Stimulated activated CD4-positive, alpha-beta T cell treated with anti-CD3 and anti-CD28 coated beads, Interleukin-1b, Interleukin-23, amount 100 ng/mL, for 1 hour (primary cell): ENCODE measurements at regions not wholly inside any gene's neighbourhood (a gene's known extent, or its start where the extent isn't known, plus 50 kb on each side); places are given as distances from the start of the nearest gene placed in this dataset.
"Not testable (repeated sequence)": the region's sequence is repeated elsewhere in the genome, so short reads cannot be mapped to it uniquely, and the experiment has no call there.

ENCODE experiments used
- DNase-seq, 2 donors: peaks; one replicate each; pipeline ENCODE4 v3.0.0-alpha.2; 2020; ENCODE audit warnings: low read depth in 2 of 2

DNA sequence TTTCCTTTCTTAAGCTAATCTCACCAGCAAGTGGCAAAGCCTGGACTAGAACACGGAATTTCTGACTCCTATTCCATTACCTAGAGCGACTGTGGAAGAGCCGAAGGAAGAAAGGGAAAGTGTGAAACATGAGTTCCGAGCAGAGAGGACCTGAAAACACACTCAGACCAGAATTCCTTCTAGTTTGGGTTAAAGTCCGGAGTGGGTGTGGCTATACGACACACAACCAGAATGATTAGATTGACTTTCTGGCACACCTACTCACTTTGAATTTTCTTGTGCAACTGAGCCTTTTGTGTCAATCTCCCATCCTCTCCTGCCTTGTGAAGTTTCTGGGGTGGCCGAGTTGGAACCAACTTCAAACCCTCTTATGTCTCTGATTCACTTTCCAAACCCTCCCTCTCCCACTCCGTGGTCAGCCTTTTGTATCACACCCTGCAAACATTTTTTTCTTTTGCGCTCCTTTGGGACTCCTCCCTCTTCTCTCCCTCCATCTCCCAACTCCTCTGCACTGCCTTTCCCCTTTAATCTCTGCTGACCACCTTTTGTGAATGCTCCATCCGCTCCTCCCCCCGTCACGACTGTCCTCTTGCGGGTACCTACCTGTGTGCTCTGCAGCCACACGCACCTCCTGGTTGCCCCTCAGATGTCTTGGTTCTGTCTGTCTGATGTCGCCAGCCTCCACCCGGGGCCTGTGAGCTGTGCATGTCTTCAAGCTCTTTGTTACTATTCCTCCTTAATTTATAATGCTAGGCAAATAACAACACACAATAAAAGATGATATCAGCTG, 86.3 kb upstream of the BLID start:
- DNase-seq: no peak

DNA sequence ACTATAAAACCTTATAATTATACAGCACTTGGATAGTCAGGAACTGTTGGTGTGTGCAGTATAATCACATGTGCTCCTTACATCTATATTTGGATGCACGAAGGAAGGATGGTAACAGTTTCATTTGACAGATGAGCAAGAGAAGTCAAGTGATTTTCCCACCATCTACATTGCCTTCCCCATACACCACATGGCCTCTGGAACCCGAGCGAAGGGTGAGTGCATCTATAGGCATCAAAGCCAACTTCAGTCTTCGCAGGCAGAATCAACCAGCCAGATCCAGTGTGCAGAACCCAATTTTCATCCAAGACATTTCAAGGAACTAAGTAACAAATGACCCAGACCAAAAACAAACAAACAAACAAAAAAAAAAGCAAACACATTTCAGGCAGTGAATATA, 85.1 kb upstream of the BLID start:
- DNase-seq: no peak

DNA sequence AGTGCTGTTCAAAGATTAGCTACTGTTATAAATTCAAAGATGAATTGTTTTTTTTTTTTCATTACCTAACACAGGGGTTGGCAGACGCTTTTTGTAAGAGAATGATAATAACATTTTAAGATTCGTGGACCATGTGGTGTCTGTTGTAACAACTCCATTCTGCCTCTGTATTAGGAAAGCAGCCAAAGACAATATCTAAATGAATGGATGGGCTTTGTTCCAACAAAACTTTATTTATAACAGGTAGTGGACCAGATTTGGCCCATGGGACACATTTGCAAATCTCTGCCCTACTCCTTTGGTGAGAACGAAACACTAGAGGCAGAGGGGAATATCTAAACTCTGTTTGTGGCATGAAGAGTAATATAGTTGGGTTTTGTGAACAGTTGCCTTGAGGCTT, 83.6 kb upstream of the BLID start:
- no peak for DNase-seq

DNA sequence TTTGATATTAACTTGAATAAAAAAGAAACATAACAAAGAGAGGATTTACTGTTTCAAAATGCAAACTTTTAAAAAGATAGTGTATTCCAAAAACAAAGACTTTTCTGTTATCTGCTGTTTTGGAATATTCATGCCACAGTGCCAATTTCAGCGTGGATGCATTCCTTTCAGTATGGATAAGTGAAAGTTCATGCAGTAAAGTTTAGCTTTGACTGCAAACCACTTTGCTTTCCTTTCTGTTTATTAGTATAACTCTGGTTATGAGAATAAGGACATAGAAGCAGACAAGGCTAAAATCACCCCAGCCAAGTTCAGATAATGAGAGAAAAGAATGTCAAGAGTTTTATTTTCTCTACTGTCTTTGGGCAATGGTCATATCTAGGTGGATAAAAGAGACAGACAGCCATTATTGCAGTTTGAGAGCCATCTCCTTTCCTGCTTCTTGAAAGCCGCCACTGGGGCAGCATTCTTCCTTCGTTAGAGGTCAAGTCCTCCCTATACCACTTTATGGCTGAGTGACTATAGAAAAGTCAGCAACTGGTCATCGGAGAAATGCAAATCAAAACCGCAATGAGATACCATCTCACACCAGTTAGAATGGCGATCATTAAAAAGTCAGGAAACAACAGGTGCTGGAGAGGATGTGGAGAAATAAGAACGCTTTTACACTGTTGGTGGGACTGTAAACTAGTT, 82.4 kb upstream of the BLID start:
- no peak for DNase-seq

DNA sequence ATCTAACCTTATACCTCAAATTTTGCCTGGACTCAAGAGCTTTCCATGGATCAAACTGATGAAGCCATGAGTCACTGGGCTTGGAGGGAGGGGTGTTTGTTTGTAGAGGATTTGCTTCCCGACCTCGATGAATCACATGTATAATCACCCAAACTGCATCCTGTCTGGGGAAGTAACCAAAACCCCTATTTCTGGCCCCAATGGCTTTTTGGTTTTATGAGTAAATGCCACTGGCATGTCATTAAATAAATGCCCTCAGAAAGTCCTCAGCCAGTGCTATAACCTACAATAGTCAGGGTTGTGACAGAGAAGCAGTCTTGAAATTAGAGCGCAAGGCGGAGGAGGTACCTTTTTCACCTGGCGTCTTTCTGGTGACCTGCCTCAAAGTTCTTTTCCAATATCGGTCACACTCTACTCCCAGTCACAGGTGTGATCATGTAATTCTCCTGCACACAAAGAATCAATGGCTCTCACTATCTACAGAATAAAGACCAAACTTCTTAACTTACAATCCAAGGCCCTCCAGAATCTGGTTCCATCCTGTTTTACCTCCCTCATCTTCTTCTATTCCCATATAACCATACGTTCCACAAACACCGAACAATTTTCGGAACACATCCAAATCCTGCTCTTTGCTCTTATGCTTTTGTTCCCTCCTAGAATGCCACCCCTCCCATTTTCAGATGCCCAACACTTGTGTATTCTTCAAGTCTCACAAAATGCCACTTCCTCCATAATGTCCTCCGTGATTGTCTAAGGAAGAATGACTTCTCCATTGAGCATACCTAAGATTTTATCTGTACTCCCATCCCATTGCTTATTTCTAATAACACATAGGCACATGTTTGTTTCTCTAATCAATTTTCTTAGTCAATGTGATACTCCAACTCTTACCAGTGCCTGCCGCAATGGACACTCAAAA, 81.3 kb upstream of the BLID start:
- DNase-seq: no peak

DNA sequence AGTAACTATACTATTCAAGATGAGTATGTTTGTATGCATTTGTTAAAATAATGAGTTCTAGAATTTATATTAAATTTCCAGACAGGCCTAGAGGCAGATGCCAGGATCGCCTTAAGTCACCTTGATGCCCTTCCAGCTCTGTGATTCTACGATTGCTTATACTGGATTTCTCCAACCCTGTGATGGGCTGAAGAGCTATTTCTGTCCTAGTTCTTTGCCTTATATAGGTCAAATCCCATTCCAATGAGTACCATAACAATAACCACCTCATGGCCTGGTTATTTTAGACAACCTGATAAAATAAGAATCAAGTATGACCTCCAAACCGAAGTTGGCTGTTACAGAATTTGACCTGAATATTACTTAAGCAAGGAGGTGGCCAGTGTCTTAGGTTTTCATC, 79.8 kb upstream of the BLID start:
- no peak for DNase-seq

DNA sequence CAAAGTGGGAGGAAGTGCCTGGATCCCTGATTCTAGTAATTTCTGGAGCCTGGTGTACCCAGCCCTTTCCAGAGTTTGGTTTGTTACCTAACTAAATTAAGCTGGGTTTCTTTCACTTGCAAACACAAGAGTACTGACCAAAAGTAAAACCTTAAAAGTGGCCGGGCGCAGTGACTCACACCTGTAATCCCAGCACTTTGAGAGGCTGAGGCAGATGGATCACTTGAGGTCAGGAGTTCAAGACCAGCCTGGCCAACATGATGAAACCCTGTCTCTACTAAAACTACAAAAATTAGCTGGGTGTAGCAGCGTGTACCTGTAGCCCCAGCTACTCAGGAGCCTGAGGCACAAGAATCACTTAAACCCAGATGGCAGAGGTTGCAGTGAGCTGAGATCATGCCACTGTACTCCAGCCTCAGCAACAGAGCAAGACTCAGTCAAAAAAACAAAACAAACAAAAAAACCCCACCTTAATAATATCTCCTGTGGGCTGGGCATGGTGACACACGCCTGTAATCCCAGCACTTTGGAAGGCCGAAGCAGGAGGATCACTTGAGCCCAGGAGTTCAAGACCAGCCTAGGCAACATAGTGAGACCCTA, 78.0 kb upstream of the BLID start:
- not testable (repeated sequence) for DNase-seq

DNA sequence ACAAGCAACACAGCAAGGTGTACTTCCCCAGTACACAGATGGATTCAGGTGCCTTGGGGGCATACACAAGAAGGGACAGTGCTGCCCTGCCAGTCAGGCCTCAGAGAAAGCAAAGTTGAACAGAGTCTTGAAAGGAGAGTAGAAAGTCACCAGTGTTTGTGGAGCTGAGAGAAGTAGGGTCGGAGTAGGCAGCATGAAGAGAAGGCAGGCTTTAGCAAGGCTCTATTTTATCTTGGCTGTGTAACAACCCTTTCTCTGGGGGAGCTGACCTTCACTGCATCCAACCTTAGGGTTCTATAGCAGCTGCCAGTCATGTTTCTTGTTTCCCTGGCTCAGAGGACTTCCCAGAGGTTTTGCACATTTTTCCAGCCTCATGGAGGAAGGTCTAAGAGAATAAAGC, 77.4 kb upstream of the BLID start:
- DNase-seq: no peak

DNA sequence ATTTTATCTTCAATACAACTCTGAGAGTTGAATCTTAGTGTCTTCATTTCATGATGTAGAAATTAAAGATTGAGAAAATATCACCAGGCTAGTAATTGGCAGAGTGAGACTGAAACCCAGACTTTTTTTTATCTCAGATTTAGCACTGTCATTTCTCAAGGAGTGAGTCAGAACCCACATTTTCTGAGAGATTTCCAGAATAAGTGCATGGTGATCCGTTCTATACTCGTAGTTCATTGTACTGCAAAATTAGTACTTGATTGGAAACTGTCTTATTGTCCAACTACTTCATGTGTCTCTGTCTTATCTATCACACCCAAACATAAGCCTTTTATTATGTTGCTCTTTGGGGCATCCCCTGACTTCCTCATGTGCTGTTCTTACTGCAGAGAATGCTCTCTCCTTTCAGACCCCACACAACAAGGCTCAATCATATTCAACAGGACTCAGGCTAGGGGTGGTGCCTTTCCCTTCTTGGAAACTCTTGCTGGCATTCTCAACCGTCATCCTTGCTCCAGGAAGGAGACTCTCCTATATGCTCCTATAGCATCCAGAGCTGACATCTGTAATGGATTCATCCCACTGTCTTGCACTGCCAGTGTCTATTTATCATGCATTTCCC, 76.7 kb upstream of the BLID start:
- no peak for DNase-seq

DNA sequence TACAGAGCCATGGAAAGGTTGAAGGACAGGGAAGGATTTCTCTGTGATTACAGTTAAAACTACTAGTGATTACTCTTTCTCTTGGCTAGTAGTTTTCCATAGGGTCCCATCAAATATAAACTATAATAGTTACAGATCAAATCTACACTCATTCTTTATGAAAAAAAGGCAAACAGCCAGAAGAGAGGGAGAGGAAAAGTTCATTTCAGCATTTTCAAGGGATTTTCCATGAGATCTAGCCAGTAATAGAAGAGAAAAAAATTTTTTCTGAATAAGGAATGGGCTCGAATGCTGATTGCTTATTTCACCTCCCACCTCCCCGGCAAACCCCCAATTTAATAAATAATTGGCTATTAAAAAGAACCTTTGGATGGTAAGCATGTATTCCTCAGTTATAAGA, 74.8 kb upstream of the BLID start:
- no peak for DNase-seq

DNA sequence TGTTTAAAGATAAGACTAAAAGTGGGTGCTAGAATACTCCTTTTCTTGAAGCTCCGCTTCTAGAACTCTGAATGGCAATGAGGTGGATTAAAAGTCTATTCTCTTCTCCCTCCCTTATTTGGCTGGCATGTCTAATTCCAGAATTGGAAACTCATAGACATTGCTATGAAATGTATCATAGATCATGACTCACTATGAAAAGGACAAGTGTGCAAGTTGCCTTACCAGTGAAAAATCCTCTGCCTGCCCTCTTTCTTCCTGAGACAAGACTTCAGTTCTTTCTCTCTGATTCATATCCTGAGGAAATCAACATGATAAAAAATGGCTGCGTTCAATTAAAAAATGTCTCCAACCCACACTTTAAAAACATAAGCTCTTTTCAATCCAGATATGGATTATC, 73.2 kb upstream of the BLID start:
- no peak for DNase-seq

DNA sequence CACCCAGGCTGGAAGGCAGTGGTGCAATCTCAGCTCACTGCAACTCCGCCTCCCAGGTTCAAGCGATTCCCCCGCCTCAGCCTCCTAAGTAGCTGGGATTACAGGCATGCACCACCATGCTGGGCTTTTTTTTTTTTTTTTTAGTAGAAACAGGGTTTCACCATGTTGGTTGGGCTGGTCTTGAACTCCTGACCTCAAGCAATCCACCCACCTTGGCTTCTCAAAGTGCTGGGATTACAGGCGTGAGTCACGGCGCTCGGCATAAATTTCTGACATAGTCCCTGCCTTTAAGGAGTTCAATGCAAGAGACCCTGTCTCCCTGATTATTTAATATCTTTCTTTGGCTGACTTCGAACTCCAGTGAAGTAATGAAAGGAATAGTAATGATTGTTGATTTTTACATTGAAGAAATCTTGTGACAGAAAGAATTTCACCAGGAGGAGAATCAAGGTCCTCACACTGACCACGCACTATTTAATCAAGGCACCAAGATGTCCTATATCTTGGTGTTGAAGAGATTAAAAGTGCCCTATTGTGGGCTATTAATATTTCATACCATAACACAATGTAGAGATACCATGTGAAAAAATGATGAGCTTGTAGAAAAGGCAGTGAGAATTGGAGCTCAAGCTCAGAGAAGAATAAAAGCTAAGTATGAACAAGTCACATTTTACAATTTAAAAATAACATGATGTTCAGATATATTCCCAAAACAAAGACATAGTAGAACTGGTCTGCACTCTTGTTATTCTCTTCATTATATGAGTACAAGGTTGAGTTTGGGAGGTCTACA, 71.6 kb upstream of the BLID start:
- no peak for DNase-seq

DNA sequence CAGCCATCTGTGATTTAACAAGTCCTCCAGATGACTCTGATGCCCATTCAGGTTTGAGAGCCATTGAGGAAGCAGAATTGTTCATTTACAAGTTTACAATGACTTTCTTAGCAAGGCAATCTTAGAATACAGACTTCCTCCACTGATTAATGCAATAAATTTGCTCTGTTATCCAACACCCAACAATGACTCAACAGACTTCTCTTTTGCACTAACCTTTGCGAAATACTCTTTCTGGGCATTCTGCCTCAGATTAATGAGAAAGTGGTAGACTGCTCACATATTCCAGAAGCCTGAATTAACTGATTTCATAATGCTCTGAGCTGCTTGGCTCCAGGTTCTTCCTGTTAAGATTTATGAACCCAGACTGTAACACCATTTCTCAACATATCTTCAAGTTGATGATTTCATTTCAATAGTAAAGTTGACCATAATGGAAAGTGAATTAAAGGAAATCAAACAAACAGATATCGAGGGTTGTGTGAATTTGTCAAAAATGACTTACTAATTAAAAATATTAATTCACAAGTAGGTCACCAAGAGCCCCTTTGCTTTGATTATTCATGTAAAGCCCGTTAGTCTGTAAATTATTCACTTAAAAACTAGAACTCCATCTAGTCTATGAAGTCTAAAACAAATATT, 70.5 kb upstream of the BLID start:
- DNase-seq: no peak

DNA sequence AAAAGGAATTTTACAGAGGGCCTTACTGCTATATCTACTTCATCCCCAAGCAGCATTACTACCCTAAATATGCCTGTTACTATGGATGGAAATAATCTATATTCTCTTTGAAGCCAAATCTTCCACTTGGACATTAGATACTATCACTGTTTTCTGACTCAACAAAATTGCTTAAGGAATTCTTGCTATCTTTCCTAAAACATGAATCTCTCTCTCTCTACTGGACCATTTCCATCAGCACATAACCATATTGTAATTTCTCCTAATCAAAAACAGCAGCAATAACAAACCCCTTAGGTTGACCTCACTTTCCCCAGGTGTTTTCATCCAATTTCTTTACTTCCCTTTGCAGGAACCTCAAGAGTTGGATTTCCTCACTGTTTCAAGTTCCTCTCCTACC, 67.9 kb upstream of the BLID start:
- no peak for DNase-seq

DNA sequence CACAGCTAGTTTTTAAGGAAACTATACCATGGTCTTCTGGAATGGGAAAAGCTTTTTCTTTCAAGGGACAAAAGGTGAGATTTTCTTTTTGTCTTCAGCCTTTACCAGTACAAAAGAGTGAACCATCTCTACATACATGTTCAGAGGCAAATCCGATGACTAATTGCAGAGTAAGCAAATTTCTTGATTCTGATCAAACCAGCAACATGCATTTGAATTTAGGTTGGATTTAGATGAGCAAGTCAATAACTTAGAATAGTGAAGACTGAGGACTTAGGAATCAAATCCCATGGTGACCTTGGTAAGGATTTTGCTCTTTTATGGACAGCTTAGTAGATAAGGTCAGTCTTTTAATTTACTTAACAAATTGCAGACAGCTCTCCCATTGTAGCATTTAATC, 65.9 kb upstream of the BLID start:
- DNase-seq: no peak

DNA sequence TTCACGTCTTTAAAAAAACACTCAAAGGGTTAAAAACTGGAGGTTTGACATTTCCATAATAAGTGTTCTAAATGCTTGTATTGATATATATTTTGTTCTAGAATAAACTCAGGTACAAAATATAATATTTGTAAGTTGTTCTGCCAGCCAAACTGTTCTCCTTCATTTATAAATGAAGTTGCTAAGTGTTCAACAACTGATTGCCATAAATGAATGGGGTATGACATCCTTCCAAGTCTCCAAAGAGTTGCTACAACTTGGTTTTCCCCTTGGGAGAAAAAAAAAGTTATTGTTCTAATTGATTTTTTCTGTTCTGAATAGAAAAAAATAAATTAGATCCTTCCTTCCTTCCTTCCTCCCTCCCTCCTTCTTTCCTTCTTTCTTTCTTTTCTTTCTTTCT, 65.4 kb upstream of the BLID start:
- DNase-seq: no peak

DNA sequence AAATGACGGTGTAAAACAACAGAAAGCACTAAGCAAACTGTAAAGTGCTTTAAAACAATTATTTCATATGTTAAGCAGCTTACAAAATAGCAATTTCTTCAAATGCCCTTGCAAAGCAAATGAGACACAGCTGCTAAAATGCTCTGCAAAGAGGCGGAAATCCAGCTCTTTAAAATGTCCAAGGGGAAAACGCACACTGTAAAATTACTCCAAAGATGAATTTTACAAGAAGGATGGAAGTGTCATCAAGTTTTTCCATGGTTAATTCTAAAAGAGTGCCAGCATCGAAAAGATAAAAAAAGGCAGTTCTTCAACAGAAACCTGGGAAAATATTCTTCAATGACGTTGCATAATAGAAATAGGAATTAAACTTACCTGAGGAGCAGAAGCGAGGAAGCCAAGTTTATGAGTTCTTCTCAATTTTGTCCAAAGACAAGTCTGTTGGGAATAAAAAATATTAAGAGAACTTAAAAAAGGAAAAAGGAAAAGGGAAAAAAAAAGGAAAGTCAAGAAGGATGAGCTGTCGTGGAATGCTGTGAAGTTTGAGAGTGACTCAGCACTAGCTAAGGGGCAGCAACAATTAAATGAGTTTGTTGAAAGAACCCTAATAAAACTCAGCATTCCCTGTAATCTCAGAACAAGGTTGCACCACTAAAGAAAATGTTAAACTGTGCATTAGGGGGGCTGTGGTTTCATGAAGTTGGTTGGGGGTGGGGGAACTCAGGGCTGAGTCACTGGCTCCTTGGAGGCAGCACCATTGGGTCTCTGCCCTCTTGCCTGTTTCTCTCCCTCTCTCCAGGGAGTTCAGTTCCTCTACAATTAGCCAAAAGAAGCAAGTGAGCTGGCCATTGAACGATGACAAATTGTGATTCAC, 64.2 kb upstream of the BLID start:
- DNase-seq: no peak

DNA sequence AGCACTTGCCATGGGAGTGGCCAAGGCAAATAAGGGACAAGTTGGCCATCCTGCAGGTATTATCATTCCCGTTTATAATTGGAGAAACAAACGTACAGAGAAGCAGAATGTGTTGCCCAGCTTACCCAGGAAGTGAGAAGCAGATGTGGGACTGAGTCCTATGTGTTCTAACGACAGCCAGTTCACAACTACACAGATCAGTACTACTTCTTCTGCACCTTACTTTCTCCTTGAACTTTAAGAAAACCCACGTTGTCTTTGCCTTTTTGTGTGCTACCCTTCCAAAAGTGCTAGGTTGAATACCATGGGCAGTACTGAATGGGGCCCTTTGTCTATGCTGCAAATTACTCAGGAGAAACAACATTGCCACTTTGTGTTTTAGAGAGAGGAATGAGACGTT, 62.8 kb upstream of the BLID start:
- no peak for DNase-seq

DNA sequence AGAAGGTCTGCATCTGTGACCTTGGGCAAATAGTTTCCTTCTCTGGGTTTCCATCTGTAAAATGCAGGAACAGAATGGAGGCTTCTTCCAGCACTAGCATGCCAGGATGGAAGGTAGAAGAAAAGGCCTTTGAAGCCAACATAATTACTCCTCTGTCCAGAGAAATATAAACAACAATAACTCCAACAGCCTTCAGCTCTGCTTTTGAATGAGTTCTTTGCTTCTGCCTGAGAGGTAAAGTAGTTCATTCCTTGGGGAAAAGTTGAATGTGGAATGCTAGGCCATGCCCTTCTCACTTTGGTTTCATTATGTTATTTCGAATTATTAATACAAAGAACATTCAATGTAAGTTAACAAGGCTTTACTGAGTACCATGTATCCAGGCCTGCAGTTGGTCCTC, 61.2 kb upstream of the BLID start:
- no peak for DNase-seq
